HG03025 (cell line): ENCODE measurements at regions not wholly inside any gene's neighbourhood (a gene's known extent, or its start where the extent isn't known, plus 50 kb on each side); places are given as distances from the start of the nearest gene placed in this dataset.

Experiments
- ATAC-seq: cut with Tn5 transposase; IDR thresholded peaks from one replicate; pipeline ENCODE4 v1.9.1; 2021; ENCODE audit warnings: mild to moderate bottlenecking, moderate library complexity; ENCODE audit not compliant: unreplicated experiment, low FRiP score

DNA sequence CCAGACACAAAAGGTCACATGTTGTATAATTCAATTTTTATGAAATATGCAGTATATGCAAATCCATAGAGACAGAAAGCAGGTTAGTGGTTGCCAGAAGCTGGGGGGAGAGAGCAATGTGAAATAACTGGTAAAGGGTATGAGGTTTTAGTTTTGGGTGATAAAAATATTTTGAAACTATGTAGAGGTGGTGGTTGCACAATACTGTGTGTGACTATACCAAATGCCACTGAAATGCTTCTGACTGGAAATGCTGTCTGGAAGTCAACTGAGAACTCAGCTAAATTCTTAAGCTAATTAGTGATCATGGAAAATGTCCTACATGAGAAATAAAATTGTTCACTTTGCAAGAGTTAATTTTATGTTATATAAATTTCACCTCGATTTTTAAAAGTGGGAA is 65.3 kb upstream of the RXFP2 start:
- no peak for ATAC-seq

DNA sequence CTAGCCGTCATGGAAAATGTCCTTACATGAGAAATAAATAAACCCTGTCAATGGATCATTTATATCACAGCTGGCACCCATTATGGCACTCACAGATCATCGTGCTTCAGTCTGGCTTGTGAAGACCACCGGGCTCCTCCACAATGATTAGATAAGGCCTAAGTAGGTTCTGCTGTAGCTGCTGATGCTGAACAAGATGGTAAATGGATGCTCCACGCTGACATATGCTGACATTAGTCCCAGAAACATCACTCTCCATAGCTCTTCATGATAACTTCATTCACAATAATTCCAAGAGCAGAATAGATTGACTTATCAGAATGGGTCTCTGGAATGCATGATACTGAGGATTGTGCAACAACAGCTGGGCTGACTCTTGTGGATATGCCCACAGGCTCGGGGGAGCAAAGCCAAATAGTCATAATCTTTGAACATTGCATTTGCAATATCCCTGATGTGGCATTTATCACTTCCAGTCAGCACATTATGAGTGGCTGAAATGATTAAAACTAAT is 63.8 kb upstream of the RXFP2 start:
- ATAC-seq, result no peak

DNA sequence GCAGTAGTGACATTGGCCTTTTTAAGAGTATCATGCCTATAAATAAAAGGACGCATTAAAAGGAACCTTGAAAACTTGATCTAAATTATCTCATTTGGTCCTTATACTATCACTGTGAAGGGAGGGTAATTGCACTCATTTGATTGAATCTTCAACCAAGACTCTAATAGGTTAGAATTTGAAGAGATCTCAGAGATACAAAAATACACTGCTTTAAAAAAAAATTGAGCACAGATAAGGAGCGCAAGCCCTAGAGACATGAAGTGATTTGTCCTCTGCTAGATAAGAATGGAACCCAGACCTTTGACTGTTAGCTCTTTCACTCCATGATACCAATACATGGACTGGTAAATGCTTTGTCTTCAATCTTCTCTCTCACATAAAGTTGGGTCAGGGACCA is 58.2 kb upstream of the RXFP2 start:
- ATAC-seq, result no peak

DNA sequence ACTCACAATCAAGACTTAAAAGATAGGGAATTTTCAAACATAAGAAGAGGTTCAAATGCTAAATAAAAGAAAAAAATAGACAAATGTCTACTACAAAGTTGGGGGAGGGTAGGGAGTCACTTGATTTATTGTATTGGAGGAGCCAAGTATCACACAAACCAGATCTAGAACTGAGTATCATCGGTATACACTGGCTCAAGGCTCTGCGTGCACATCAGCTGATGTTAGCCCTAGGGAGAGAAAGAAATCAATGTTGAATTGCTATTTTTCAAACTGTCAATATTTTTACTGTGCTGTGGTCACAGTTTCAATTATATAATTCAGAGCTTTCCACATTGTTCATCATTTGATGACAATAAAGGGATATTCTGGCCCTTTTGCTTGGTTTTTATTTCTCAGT is 54.9 kb upstream of the RXFP2 start:
- no peak for ATAC-seq

DNA sequence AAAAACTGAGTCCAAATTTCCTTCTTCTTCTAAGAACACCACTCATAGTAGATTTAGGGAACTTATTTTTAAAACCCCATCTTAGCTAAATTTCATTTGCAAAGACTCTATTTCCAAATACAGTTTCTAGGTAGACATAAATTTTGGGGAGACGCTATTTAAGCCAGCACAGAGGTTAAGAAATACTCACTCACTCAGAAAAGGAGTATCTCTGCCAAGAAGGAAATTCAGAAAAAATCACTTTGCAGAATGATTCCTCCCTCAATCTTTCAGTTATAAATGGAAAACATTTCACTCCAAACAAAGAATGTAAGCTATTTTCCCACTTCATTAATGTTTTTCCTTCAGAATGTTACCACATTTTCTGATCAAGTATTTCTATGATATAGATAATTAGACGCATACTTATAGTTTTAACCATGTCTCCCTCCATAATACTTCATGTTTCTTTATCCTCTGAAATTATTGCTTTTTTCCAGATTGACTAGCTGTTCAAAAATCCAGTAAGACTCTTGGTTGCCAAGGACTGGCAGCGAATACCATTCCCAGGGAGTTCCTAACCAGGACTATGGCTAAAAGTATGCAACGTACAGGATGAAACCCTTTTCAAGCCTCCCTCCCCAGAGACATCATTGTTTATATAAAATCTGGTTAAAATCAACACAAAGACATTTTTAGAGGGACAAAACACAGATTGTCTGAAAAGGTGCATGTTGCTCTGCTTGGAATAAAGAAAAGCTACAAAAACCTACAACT is 52.5 kb upstream of the RXFP2 start:
- no peak for ATAC-seq
